ENCODE measurements at regions not wholly inside any gene's neighbourhood (a gene's known extent, or its start where the extent isn't known, plus 50 kb on each side); places are given as distances from the start of the nearest gene placed in this dataset.

DNA sequence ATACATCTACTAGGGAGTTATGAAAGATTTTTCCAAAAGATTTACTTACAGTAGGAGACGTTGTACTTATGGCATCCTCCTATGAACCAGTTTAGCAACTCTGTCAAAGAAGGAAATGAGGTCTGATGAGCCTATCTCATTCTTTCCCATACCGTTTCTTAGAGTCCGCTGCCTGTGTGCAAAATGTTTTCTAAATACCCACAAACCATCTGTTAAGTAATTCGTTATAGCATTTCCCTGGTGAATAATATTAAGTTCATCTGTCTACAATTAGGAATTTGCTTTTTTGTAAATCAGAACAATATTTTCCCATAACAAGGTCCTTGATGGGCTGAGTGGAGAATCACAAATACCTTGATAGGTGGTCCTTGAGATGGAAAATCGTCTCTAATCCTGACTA, 178.8 kb upstream of the TMTC4 start:
- Histone ChIP-seq H3K4me3 (ENCODE audit: low read length) (no peak overlapping the region), H3K4me1 (ENCODE audit: control insufficient read depth, insufficient read depth, low read length) (peaks cover 2% of the 10 kb centered on the region), H3K27me3 (ENCODE audit: control insufficient read depth, insufficient read depth, low read length, poor library complexity, severe bottlenecking) (no peaks in the 10 kb centered on the region), H3K9me3 (ENCODE audit: control insufficient read depth, low read length) (peaks cover 11% of the 10 kb centered on the region), H3K27ac (ENCODE audit: low read depth, low read length) (no peak overlapping the region), H3K36me3 (ENCODE audit: control insufficient read depth, insufficient read depth, low read length) (no peaks in the 10 kb centered on the region), H3K9ac (ENCODE audit: extremely low read depth, low read length, poor library complexity, severe bottlenecking) (no peak overlapping the region)
- no peaks in the 10 kb centered on the region for H3K4me1 Mint-ChIP-seq
- no peaks in the 10 kb centered on the region for H3K27me3 Mint-ChIP-seq (ENCODE audit: insufficient read depth)
- no peak for DNase-seq
- WGBS, 2 experiments (ENCODE audit: insufficient coverage in 1 of 2, insufficient read length in 1 of 2) = 94 to 95% methylated on average over 5 of the region's 5 CpGs
- no peak overlapping the region for H3K27ac Mint-ChIP-seq
- H3K4me3 Mint-ChIP-seq = no peak overlapping the region
- peaks cover 4% of the 10 kb centered on the region for H3K9me3 Mint-ChIP-seq
- no peaks in the 10 kb centered on the region for H3K36me3 Mint-ChIP-seq (ENCODE audit: low read depth)
- TF ChIP-seq, protein P1, sequence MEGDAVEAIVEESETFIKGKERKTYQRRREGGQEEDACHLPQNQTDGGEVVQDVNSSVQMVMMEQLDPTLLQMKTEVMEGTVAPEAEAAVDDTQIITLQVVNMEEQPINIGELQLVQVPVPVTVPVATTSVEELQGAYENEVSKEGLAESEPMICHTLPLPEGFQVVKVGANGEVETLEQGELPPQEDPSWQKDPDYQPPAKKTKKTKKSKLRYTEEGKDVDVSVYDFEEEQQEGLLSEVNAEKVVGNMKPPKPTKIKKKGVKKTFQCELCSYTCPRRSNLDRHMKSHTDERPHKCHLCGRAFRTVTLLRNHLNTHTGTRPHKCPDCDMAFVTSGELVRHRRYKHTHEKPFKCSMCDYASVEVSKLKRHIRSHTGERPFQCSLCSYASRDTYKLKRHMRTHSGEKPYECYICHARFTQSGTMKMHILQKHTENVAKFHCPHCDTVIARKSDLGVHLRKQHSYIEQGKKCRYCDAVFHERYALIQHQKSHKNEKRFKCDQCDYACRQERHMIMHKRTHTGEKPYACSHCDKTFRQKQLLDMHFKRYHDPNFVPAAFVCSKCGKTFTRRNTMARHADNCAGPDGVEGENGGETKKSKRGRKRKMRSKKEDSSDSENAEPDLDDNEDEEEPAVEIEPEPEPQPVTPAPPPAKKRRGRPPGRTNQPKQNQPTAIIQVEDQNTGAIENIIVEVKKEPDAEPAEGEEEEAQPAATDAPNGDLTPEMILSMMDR (conservative IDR thresholded peaks at IDR 0.05) = no peak

DNA sequence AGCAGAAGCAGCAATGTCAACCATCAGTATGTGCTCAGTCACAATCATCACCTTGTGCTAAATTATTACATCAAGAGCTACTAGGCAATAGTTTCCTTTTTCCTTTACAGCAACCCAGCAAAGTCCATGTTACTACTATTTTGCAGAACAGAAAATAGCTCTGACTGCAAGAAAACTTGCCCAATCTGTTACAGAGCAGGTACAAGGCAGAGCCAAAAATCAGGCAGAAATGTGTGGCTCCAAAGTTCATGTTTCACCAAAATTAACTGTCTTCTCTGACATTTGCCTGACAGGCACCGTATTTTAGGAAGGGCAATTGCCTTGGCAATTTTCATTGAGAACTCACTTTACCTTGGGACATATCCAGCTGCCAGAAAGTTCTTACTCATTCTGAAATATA, 177.6 kb upstream of the TMTC4 start:
- H3K27me3 ChIP-seq (ENCODE audit: control insufficient read depth, insufficient read depth, low read length, poor library complexity, severe bottlenecking) = no peaks in the 10 kb centered on the region
- no peak overlapping the region for H3K9ac ChIP-seq (ENCODE audit: extremely low read depth, low read length, poor library complexity, severe bottlenecking)
- no peaks in the 10 kb centered on the region for H3K4me1 Mint-ChIP-seq
- no peak overlapping the region for H3K27ac Mint-ChIP-seq
- H3K9me3 Mint-ChIP-seq = peaks cover 4% of the 10 kb centered on the region
- H3K4me3 Mint-ChIP-seq = no peak overlapping the region
- H3K9me3 ChIP-seq (ENCODE audit: control insufficient read depth, low read length) = peaks cover 11% of the 10 kb centered on the region
- no peaks in the 10 kb centered on the region for H3K36me3 Mint-ChIP-seq (ENCODE audit: low read depth)
- no peak for DNase-seq
- H3K4me1 ChIP-seq (ENCODE audit: control insufficient read depth, insufficient read depth, low read length) = peaks cover 2% of the 10 kb centered on the region
- H3K27ac ChIP-seq (ENCODE audit: low read depth, low read length) = no peak overlapping the region
- no peaks in the 10 kb centered on the region for H3K27me3 Mint-ChIP-seq (ENCODE audit: insufficient read depth)
- H3K4me3 ChIP-seq (ENCODE audit: low read length) = no peak overlapping the region
- WGBS, 2 experiments (ENCODE audit: insufficient coverage in 1 of 2, insufficient read length in 1 of 2) = 92 to 100% methylated on average over 1 of the region's 1 CpG
- no peaks in the 10 kb centered on the region for H3K36me3 ChIP-seq (ENCODE audit: control insufficient read depth, insufficient read depth, low read length)
- TF ChIP-seq, protein P1 (conservative IDR thresholded peaks at IDR 0.05) = no peak

DNA sequence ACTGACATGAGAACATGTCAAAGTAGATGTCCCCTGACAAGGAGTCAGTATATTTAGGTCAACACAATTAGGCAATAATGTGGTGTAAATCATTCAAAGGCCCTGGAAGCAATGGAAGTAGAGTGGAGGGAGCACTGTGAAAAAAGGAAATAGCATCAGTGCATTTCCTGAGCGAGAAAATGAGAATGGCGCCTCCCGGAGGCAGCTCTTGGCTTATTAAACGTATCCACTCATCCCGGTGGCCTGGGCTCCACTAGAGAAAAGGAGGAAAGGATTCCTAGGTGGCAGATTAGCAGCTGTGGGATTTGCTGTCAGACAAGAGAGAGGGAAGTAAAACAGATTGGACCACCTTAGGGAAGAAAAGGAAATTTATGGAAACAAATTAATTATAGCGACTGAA, 173.7 kb upstream of the TMTC4 start:
- Histone ChIP-seq H3K27me3 (ENCODE audit: control insufficient read depth, insufficient read depth, low read length, poor library complexity, severe bottlenecking) (no peaks in the 10 kb centered on the region), H3K4me1 (ENCODE audit: control insufficient read depth, insufficient read depth, low read length) (no peaks in the 10 kb centered on the region), H3K36me3 (ENCODE audit: control insufficient read depth, insufficient read depth, low read length) (no peaks in the 10 kb centered on the region), H3K9ac (ENCODE audit: extremely low read depth, low read length, poor library complexity, severe bottlenecking) (no peak overlapping the region), H3K4me3 (ENCODE audit: low read length) (no peak overlapping the region), H3K27ac (ENCODE audit: low read depth, low read length) (no peak overlapping the region), H3K9me3 (ENCODE audit: control insufficient read depth, low read length) (peaks cover 11% of the 10 kb centered on the region)
- Mint-ChIP-seq H3K9me3 (peaks cover 4% of the 10 kb centered on the region), H3K36me3 (ENCODE audit: low read depth) (no peaks in the 10 kb centered on the region), H3K27me3 (ENCODE audit: insufficient read depth) (no peaks in the 10 kb centered on the region), H3K27ac (no peak overlapping the region), H3K4me3 (no peak overlapping the region), H3K4me1 (no peaks in the 10 kb centered on the region)
- DNase-seq = peak; percentile 53
- TF ChIP-seq, protein P1 (conservative IDR thresholded peaks at IDR 0.05) = peak; percentile 49
- 94% methylated on average over 3 to 6 of the region's 6 CpGs for WGBS, 2 experiments (ENCODE audit: insufficient coverage in 1 of 2, insufficient read length in 1 of 2)
